ENCODE measurements at regions not wholly inside any gene's neighbourhood (a gene's known extent, or its start where the extent isn't known, plus 50 kb on each side); places are given as distances from the start of the nearest gene placed in this dataset.

GRCh38 chr22:49024775-49025440 is 802.8 kb downstream of the BRD1 start:
- DNase-seq (ENCODE audit: low read depth in 2 of 2): no peak

- no peak for DNase-seq (ENCODE audit: low read depth in 2 of 2)
Observed at GRCh38 chr22:49023879-49024774, 803.5 kb downstream of the BRD1 start.

GRCh38 chr22:49023161-49023878 is 804.4 kb downstream of the BRD1 start:
- DNase-seq (ENCODE audit: low read depth in 2 of 2): no peak

- no peak for DNase-seq (ENCODE audit: low read depth in 2 of 2)
Observed at GRCh38 chr22:49022816-49023160, 804.9 kb downstream of the BRD1 start.

- no peak for DNase-seq (ENCODE audit: low read depth in 2 of 2)
Observed at GRCh38 chr22:49021926-49022815, 805.5 kb downstream of the BRD1 start.

- DNase-seq (ENCODE audit: low read depth in 2 of 2): no peak
Observed at GRCh38 chr22:49021131-49021925, 806.3 kb downstream of the BRD1 start.

- no peak for DNase-seq (ENCODE audit: low read depth in 2 of 2)
Observed at GRCh38 chr22:49019737-49020713, 807.6 kb downstream of the BRD1 start.

GRCh38 chr22:49018601-49019000 is 809.1 kb downstream of the BRD1 start:
- DNase-seq (ENCODE audit: low read depth in 2 of 2): no peak

- DNase-seq (ENCODE audit: low read depth in 2 of 2): no peak
Observed at GRCh38 chr22:49017482-49018329, 810.0 kb downstream of the BRD1 start.

GRCh38 chr22:49016909-49017481 is 810.7 kb downstream of the BRD1 start:
- DNase-seq (ENCODE audit: low read depth in 2 of 2): no peak

- DNase-seq (ENCODE audit: low read depth in 2 of 2): no peak
Observed at GRCh38 chr22:49015993-49016908, 811.4 kb downstream of the BRD1 start.

GRCh38 chr22:49015459-49015858 is 812.2 kb downstream of the BRD1 start:
- no peak for DNase-seq (ENCODE audit: low read depth in 2 of 2)

GRCh38 chr22:49014227-49015201 is 813.2 kb downstream of the BRD1 start:
- DNase-seq (ENCODE audit: low read depth in 2 of 2): no peak

GRCh38 chr22:49013707-49014106 is 814.0 kb downstream of the BRD1 start:
- DNase-seq (ENCODE audit: low read depth in 2 of 2): no peak

GRCh38 chr22:49012712-49013395 is 814.8 kb downstream of the BRD1 start:
- no peak for DNase-seq (ENCODE audit: low read depth in 2 of 2)
